ENCODE measurements at regions not wholly inside any gene's neighbourhood (a gene's known extent, or its start where the extent isn't known, plus 50 kb on each side); places are given as distances from the start of the nearest gene placed in this dataset.

- DNase-seq = no peak
- H3K27ac Mint-ChIP-seq = no peak overlapping the region
- no peaks in the 10 kb centered on the region for H3K4me1 Mint-ChIP-seq
- peaks cover 1 to 8% (median 5%) of the 10 kb centered on the region in 6 donors for H3K9me3 Mint-ChIP-seq
- H3K36me3 Mint-ChIP-seq = no peaks in the 10 kb centered on the region
- H3K4me3 Mint-ChIP-seq = no peak overlapping the region
- peaks cover 0 to 3% (median 3%) of the 10 kb centered on the region in 3 donors for H3K27me3 Mint-ChIP-seq (ENCODE audit: low read depth in 3 of 3)
These were observed 347.7 kb downstream of the FBXO8 start for GRCh38 chr4:173935622-173936405.

- H3K9me3 Mint-ChIP-seq = peaks cover 1 to 10% (median 5%) of the 10 kb centered on the region in 6 donors
- H3K4me1 Mint-ChIP-seq = no peaks in the 10 kb centered on the region
- no peak overlapping the region for H3K27ac Mint-ChIP-seq
- H3K36me3 Mint-ChIP-seq = no peaks in the 10 kb centered on the region
- no peak overlapping the region for H3K4me3 Mint-ChIP-seq
- H3K27me3 Mint-ChIP-seq (ENCODE audit: low read depth in 3 of 3) = peaks cover 0 to 3% (median 3%) of the 10 kb centered on the region in 3 donors
- DNase-seq = no peak
These were observed 348.4 kb downstream of the FBXO8 start for GRCh38 chr4:173934933-173935620.

- Mint-ChIP-seq H3K27me3 (ENCODE audit: low read depth in 3 of 3) (peaks cover 0 to 3% (median 3%) of the 10 kb centered on the region in 3 donors), H3K4me1 (no peaks in the 10 kb centered on the region), H3K36me3 (no peaks in the 10 kb centered on the region), H3K9me3 (peaks cover 1 to 14% (median 5%) of the 10 kb centered on the region in 6 donors), H3K27ac (no peak overlapping the region), H3K4me3 (no peak overlapping the region)
- DNase-seq = no peak
These were observed 349.3 kb downstream of the FBXO8 start for GRCh38 chr4:173934201-173934600.

- H3K27me3 Mint-ChIP-seq (ENCODE audit: low read depth in 3 of 3) = peaks cover 0 to 3% (median 0%) of the 10 kb centered on the region in 3 donors
- DNase-seq = no peak
- peaks cover 1 to 14% (median 5%) of the 10 kb centered on the region in 6 donors for H3K9me3 Mint-ChIP-seq
- no peak overlapping the region for H3K27ac Mint-ChIP-seq
- no peaks in the 10 kb centered on the region for H3K36me3 Mint-ChIP-seq
- H3K4me1 Mint-ChIP-seq = no peaks in the 10 kb centered on the region
- no peak overlapping the region for H3K4me3 Mint-ChIP-seq
These were observed 350.8 kb downstream of the FBXO8 start for GRCh38 chr4:173932701-173933100.

GRCh38 chr4:173930329-173930967, 353.0 kb downstream of the FBXO8 start:
- Mint-ChIP-seq H3K27me3 (ENCODE audit: low read depth in 3 of 3) (no peaks in the 10 kb centered on the region), H3K4me1 (no peaks in the 10 kb centered on the region), H3K4me3 (no peak overlapping the region), H3K27ac (no peak overlapping the region), H3K36me3 (no peaks in the 10 kb centered on the region), H3K9me3 (peaks cover 0 to 11% (median 2%) of the 10 kb centered on the region in 6 donors)
- DNase-seq = no peak

- Mint-ChIP-seq H3K27me3 (ENCODE audit: low read depth in 3 of 3) (no peaks in the 10 kb centered on the region), H3K36me3 (no peaks in the 10 kb centered on the region), H3K4me3 (no peak overlapping the region), H3K9me3 (peaks cover 0 to 11% (median under 1%) of the 10 kb centered on the region in 6 donors), H3K27ac (no peak overlapping the region), H3K4me1 (no peaks in the 10 kb centered on the region)
- no peak for DNase-seq
These were observed 353.5 kb downstream of the FBXO8 start for GRCh38 chr4:173929921-173930320.

GRCh38 chr4:173924561-173924960, 358.9 kb downstream of the FBXO8 start:
- H3K36me3 Mint-ChIP-seq = no peaks in the 10 kb centered on the region
- H3K9me3 Mint-ChIP-seq = peaks cover 0 to 12% (median 7%) of the 10 kb centered on the region in 6 donors

GRCh38 chr4:173919861-173920260, 363.6 kb downstream of the FBXO8 start:
- H3K4me3 Mint-ChIP-seq = no peak overlapping the region
- H3K27ac Mint-ChIP-seq = no peak overlapping the region
- H3K27me3 Mint-ChIP-seq (ENCODE audit: low read depth in 3 of 3) = no peaks in the 10 kb centered on the region
- H3K36me3 Mint-ChIP-seq = no peaks in the 10 kb centered on the region
- H3K4me1 Mint-ChIP-seq = no peaks in the 10 kb centered on the region
- no peak for DNase-seq
- H3K9me3 Mint-ChIP-seq = peaks cover 0 to 18% (median 4%) of the 10 kb centered on the region in 6 donors

More at GRCh38 chr4:173924561-173924960, 358.9 kb downstream of the FBXO8 start:
- Mint-ChIP-seq H3K4me3 (no peak overlapping the region), H3K4me1 (no peaks in the 10 kb centered on the region), H3K27ac (no peak overlapping the region), H3K27me3 (ENCODE audit: low read depth in 3 of 3) (no peaks in the 10 kb centered on the region)
- DNase-seq = no peak

- no peak overlapping the region for H3K27ac Mint-ChIP-seq
- DNase-seq = no peak
- no peaks in the 10 kb centered on the region for H3K4me1 Mint-ChIP-seq
- H3K27me3 Mint-ChIP-seq (ENCODE audit: low read depth in 3 of 3) = no peaks in the 10 kb centered on the region
- no peak overlapping the region for H3K4me3 Mint-ChIP-seq
- H3K9me3 Mint-ChIP-seq = peaks cover 0 to 19% (median 3%) of the 10 kb centered on the region in 6 donors
- no peaks in the 10 kb centered on the region for H3K36me3 Mint-ChIP-seq
These were observed 364.3 kb downstream of the FBXO8 start for GRCh38 chr4:173919196-173919595.

GRCh38 chr4:173917255-173917960, 366.1 kb downstream of the FBXO8 start:
- no peaks in the 10 kb centered on the region for H3K4me1 Mint-ChIP-seq
- no peak for DNase-seq
- no peaks in the 10 kb centered on the region for H3K27me3 Mint-ChIP-seq (ENCODE audit: low read depth in 3 of 3)
- H3K4me3 Mint-ChIP-seq = no peak overlapping the region
- H3K27ac Mint-ChIP-seq = no peak overlapping the region
- no peaks in the 10 kb centered on the region for H3K36me3 Mint-ChIP-seq
- H3K9me3 Mint-ChIP-seq = peaks cover 0 to 15% (median 5%) of the 10 kb centered on the region in 6 donors

- H3K27ac Mint-ChIP-seq = no peak overlapping the region
- no peak overlapping the region for H3K4me3 Mint-ChIP-seq
- no peaks in the 10 kb centered on the region for H3K4me1 Mint-ChIP-seq
- peaks cover 0 to 9% (median 4%) of the 10 kb centered on the region in 6 donors for H3K9me3 Mint-ChIP-seq
- no peaks in the 10 kb centered on the region for H3K27me3 Mint-ChIP-seq (ENCODE audit: low read depth in 3 of 3)
- no peak for DNase-seq
- no peaks in the 10 kb centered on the region for H3K36me3 Mint-ChIP-seq
These were observed 370.0 kb downstream of the FBXO8 start for GRCh38 chr4:173913496-173913895.

GRCh38 chr4:173912384-173912783, 371.1 kb downstream of the FBXO8 start:
- H3K9me3 Mint-ChIP-seq = peaks cover 0 to 9% (median 4%) of the 10 kb centered on the region in 6 donors
- H3K27ac Mint-ChIP-seq = no peak overlapping the region
- no peaks in the 10 kb centered on the region for H3K36me3 Mint-ChIP-seq
- no peak for DNase-seq
- no peaks in the 10 kb centered on the region for H3K4me1 Mint-ChIP-seq
- no peaks in the 10 kb centered on the region for H3K27me3 Mint-ChIP-seq (ENCODE audit: low read depth in 3 of 3)
- no peak overlapping the region for H3K4me3 Mint-ChIP-seq

- DNase-seq = no peak
- Mint-ChIP-seq H3K9me3 (peaks cover 0 to 9% (median 4%) of the 10 kb centered on the region in 6 donors), H3K27me3 (ENCODE audit: low read depth in 3 of 3) (no peaks in the 10 kb centered on the region), H3K27ac (no peak overlapping the region), H3K4me3 (no peak overlapping the region), H3K36me3 (no peaks in the 10 kb centered on the region), H3K4me1 (no peaks in the 10 kb centered on the region)
These were observed 372.6 kb downstream of the FBXO8 start for GRCh38 chr4:173910891-173911290.
